Umbilical cord (tissue), 1 donor: ENCODE measurements at regions not wholly inside any gene's neighbourhood (a gene's known extent, or its start where the extent isn't known, plus 50 kb on each side); places are given as distances from the start of the nearest gene placed in this dataset.

Experiments
- DNase-seq: peaks from one replicate; pipeline ENCODE4 v3.0.0-alpha.2; 2015; ENCODE audit warnings: low spot score

DNA sequence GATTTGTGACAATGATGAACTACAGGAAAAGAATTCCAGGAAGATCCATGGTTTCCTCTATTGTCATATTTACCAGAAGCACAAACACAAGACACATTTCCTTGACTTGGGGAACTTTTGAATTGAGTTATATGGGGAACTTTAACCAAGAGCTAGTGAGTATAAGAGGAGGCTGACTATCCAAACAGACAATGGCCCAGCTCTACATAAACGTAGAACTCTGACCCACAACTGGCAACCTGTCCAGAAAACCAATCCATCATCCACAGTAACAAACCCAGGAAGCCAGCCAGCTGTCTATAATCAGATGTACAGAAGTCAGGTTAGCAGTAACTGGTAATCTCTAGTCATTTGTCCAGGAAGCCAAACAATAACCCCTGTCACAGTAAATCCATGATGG, 167.0 kb upstream of the CPEB2 start:
- DNase-seq, result no peak

- DNase-seq, result no peak
These were observed 166.4 kb upstream of the CPEB2 start for GRCh38 chr4:14835708-14836425.

- no peak for DNase-seq
These were observed 164.4 kb upstream of the CPEB2 start for GRCh38 chr4:14837860-14838259.

DNA sequence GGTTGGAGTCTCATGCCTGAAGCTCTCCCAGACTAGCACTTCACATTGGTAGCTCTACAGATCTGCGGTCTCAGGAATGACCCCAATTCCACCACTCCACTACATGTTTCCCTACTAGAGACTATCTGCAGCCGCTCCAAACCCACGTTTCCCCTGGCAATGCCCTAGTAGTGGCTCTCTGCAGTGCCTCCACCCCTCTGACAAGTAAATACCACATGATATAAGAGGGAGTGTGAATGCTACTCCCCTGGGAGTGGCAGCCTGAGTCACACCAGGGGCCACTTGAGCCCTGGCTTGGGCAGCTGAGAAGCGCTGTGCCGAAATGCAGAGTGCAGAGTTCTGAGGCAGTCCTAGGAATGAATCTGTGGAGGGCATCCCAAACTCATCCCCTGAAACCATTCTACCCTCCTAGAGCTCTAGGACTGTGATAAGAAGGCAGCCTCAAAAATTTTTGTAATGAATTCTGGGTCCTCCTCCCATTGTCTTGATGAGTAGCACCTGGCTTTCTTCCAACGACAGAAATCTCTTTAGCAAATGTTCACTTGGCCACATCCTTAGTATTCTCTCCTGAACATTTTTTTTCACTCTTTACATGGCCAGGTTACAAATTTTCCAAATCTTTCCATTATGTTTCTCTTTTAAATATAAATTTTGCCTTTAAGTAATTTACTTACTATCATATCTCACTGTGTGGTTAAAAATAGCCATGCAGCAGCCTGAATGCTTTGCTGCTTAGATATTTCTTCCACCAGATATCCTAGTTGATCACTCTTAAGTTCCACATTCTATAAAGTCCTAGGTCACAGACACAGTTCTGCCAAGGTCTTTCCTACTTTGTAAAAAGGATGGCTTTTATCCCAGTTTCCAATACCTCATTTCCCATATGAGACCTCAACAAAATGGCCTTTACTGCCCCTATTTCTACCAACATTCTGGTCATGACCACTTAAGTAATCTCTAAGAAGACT, 160.2 kb upstream of the CPEB2 start:
- peak; percentile 82 for DNase-seq

- DNase-seq, result no peak
These were observed 159.2 kb upstream of the CPEB2 start for GRCh38 chr4:14842964-14843630.

DNA sequence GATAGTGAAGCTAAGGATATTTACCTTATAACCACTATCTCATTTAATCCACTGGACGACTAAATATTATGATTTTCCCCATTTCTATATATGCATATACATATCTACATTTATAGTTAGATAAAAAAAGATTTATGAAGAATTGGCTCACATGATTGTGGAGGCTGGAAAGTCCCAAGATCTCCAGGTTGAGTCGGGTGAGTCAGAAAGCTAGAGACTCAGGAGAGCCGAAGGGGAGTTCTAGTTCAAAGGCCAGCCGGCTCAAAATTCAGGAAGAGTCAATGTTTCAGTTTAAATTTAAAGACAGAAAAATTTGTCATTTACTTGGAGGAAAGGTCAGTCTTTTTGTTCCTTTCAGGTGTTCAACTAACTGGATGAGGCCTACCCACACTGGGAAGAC, 158.2 kb upstream of the CPEB2 start:
- no peak for DNase-seq

DNA sequence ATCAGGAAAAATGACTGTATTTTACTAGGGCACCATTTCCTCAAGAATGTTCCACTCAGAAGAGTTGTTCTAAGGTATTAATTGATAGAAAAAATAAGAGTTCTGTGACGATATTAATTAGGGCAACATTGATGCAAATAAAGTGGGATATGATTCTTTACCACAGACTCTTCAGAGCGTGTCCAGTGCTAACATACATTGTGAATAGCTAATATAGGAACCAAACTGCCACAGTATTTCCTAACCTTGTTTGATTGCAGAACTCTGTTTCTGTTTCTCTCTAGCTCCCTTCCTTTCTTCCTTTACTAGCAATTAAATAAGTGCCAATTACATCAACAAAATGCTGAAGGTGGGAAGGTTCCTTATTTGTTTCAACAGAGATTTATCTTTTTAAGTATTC, 154.1 kb upstream of the CPEB2 start:
- no peak for DNase-seq

GRCh38 chr4:14850455-14851097, 151.7 kb upstream of the CPEB2 start:
- no peak for DNase-seq

DNA sequence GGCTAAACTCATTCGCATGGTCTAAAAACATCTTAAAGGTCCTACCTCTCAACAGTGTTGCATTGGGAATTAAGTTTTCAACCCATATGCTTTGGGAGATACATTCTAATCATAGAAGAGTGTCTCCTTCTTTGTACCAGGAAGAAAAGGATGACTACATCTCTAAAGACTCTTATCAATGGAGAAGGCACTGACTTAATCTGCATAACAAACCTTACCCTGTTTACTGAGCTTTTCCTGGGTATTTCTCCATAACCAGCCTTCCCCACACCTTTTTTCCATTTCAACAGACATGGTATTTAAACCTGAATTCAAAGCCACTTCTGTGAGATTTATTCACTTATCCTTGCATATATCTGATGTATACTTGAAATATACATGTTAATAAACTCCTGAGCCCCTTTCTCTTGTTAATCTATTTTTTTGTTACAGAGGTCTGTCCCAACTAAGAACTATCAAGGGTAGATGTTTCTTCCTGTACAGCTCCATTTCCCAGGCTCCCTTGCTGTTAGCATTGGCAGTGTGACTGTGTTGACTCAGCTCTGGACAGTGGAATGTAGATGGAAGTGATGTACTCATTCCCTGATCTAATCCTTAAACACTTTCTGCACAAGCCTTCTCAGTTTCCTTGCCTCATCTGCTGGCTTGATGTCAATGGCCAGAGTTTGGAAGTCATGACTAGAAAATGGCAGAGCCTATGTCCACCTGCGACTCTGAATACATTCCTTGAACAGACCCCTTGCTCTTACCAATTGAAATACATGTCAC, 148.9 kb upstream of the CPEB2 start:
- DNase-seq, result peak; percentile 54

- DNase-seq, result no peak
These were observed 146.6 kb upstream of the CPEB2 start for GRCh38 chr4:14855719-14856061.

DNA sequence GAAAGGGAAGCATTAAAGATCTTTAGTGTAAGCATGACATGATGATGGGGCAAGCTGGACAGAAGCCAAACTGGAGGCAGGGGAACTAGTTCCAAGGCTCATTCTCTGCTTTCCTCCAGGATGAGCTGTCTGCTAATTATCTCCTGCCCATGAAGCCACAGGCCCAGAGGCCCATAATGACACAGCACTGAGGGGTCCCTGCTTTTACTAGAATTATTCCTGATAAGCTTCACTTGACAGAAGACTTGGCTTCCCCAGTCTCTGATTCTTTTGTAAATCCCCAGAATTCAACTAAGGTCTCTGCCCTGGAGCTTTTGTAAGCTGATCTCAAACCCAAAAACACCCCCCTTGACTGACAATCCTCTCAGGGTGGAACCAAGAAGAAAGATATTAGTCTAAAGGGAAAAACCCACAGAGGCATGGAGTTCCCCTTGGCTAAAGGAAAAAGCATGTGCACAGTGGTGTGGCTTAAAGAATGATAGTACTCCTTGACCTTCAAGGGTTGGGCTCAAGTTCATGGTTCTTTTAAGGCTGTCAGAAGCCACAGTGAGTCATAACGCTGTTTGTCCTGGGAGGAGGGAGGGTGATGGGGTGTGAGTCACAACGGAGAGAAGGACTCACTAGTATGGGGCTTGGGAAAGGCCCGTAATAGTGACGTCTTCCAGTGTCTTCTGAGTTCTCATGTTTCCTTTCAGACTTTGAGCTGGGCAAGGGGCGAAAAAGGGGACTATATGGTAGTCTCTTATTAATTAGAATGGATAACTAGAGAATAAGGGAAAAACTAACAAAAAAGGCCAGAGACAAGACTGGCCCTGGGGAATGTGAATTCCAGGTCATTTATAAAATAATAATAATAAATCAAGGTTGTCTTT, 146.0 kb upstream of the CPEB2 start:
- DNase-seq, result peak; percentile 65

- no peak for DNase-seq
These were observed 145.4 kb upstream of the CPEB2 start for GRCh38 chr4:14856934-14857235.

DNA sequence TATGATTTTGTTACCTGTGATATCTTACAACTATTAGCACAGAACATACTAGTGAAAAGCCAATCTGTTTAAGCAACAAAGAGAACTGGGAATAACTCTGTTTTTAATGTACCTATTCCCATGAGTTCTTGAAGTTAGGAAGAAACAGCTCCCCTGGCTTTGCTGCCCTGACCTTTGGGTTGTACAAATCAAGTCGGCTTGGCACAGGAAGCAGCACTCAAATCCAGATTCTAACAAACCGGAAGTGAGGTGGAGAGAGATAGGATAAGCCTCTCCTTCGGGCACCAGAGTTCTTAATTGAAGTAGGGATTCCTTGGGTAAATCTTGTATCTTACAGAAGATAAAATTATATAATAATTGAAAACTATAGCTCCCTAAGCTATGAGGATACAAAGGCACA, 144.8 kb upstream of the CPEB2 start:
- DNase-seq, result no peak

GRCh38 chr4:14857981-14858380, 144.3 kb upstream of the CPEB2 start:
- DNase-seq, result no peak

GRCh38 chr4:14862891-14863290, 139.4 kb upstream of the CPEB2 start:
- no peak for DNase-seq

GRCh38 chr4:14863418-14864364, 138.6 kb upstream of the CPEB2 start:
- DNase-seq, result no peak

DNA sequence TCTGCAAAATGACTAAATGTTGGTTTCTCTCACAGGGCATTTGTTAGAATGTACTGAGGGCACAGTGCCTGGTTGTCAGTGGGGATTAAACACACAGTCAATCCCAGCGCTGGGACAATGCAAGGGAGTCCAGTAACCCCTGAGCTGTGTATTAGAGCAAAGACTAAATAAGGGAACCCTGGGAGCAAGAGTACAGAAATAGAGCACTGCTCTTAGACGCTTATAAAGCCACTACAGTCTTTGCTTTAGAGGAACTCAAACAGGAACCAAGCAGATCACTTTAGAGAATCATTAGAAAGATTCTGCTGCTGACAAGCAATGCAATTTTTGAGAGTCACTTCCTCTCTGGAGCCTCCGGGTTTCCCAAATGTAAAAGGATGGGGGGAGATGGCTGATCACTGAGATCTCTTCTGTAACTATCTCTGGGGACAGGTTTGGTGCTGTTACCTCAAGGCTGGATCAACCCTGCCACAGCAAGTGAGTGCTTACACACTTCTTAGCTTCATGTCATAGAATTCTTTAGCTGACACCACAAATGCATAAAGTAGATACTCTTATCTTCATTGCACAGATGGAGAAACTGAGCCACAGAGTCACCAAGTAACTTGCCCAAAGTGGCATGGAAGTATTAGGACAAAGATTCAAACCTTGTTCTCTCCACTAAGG, 137.8 kb upstream of the CPEB2 start:
- peak; percentile 17 for DNase-seq

- no peak for DNase-seq
These were observed 137.3 kb upstream of the CPEB2 start for GRCh38 chr4:14865031-14865366.

GRCh38 chr4:14865804-14866203, 136.5 kb upstream of the CPEB2 start:
- no peak for DNase-seq
